ENCODE measurements at regions not wholly inside any gene's neighbourhood (a gene's known extent, or its start where the extent isn't known, plus 50 kb on each side); places are given as distances from the start of the nearest gene placed in this dataset.
A peak's percentile ranks its signal among the peaks of the same experiment; 100 is the strongest.
"Not testable (repeated sequence)": the region's sequence is repeated elsewhere in the genome, so short reads cannot be mapped to it uniquely, and the experiment has no call there.

DNA sequence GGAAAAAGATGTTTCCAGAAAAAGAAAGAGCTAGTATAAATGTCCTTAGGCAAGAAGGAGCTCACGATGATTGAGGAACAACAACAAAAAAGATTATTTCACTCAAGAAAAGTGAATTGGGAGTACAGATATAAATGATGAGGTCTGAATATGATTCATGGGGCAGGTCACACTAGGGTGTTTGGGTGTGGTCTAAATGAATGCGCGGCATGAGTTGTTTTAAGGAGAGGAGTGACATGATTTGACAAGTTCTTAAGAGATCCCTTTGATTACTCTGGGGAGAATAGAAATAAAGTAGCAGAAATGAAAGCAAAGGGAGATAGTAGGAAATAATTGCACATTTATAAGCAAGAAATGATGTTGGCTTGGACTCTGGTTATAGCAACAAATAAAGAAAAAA lies 59.3 kb downstream of the NUTM2D start:
- not testable (repeated sequence) for DNase-seq

DNA sequence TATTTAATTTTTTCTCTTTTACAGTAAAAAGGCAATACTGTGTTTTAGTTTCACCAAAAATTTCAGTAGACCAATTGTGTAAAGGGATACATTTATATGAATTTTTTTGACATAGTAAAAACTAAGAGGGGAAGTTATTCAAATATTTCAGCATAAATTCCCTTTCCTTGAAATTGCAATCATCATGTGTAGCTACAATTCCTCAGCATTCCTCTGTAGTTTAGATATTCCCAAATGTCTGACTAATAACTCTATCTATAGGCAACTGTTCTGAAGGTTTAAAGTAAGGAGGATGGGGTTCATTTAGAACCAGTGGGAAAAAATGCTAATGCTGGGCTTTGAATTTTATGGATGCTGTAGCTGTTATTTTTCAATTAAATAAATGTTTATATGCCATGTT lies 65.1 kb downstream of the NUTM2D start:
- not testable (repeated sequence) for DNase-seq

DNA sequence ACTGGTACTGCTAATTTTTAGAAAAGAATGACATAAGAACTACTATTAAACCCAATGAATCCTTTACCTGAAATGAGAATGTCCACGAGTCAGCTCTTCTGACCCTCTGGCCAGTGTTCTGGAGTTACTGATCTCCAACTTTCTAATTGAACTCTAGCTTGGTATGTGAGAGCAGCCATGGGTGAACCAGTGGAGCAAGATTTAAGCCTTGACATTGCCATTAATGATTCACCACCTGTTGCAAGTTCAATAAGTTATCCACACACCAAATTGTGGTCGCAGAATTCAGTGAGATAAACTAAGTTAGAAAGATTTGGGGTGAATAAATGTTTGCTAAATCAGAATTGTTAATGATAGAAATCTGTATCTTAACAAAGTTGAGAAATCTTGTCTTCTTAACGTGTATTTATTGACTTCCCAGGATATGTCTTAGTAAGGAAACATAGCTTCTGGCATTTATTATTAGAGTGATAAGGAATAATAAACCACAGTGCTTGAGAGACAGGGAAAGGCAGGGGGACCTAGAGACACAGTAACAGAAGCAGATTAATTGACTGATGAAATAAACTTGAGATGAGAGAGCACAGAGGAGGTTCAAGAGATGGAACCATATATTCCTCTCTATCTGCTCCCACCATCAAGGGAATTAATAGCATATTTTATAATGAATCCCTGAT lies 67.3 kb downstream of the NUTM2D start:
- DNase-seq, result not testable (repeated sequence)

DNA sequence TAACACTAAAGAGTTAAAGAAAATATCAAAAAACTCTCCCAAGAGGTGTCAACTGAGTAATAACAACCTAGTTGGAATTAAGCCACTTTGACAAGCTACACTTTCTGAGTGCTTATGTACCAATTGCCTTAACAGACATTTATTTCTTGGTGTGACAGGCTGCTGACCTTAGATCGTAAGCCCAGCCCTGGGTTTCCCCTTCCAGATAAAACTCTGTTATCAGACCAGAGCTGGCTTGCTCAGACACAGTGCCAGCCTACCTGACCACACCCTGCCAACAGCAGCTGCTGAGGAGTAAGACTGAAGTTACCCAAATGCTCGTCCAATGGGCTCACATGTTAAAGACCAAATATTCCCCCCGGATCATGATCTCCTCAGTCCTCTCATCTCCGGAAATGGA lies 70.9 kb upstream of the MINPP1 start:
- not testable (repeated sequence) for DNase-seq

DNA sequence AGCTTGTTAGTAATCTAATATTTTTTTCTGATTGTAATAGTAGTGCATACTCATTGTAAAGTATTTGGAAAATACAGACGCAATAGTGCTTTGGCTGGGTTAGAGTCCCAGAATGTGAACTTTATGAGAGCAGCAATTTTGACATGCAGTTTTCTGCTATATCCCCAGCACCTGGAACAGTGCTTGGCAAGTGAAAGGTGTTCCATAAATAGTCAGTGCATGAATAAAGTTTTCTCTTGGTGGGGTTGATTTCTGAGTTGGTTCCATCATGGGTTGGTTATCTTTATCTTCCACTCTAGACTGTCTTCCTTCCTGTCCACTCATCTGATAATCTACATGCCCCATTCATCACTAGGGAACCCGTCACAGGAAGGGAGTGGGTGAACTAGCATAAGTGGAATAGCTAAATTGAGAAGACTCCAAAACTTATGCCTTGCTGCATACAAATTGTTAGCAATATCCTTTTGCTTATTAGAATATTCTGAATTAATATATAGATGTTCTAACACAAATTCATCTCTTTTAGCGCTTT lies 69.3 kb upstream of the MINPP1 start:
- not testable (repeated sequence) for DNase-seq

DNA sequence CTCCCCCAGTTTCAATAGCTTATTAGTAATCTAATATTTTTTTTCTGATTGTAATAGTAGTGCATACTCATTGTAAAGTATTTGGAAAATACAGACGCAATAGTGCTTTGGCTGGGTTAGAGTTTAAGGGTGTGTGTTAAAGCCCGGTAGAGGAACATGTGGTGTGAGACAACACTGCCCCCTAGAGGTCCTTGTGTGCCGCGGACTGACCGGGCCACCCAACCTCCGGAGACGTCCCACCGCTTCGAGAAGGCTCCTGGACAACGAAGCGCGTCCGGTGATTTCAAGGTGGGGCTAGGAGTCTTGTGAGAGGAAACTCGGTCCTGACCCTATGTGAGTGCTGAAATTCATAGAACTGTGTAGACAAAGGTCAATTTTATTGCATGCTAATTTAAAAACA lies 68.6 kb upstream of the MINPP1 start:
- peak; percentile 0 to 1 for DNase-seq

DNA sequence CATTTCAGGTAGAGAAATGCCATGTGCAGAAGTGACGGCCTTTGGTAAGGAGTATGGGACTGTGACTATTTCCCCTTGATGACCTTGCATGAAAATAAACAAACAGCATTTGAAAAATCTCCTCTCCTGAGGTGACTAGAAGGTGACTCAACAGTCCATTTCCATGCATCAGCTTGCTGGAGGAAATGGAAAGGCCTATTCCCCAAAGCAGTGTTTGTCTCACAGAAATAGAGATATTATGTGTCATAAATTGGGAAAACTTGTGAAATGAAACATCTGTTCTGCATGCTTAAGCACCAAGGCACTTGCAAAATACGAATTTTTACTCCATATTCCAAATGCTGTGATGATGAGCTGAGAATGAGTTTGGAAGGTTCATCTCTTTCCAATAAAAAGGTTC lies 67.2 kb upstream of the MINPP1 start:
- not testable (repeated sequence) for DNase-seq

Data from stimulated activated CD4-positive, alpha-beta T cell treated with anti-CD3 and anti-CD28 coated beads, Interleukin-4, amount 100 ng/mL, for 4 hours (primary cell).